OCI-M2 (cell line): ENCODE measurements at regions not wholly inside any gene's neighbourhood (a gene's known extent, or its start where the extent isn't known, plus 50 kb on each side); places are given as distances from the start of the nearest gene placed in this dataset.
"Not testable (repeated sequence)": the region's sequence is repeated elsewhere in the genome, so short reads cannot be mapped to it uniquely, and the experiment has no call there.

Experiments
- DNase-seq: peaks from one replicate; lab custom pipeline; 2025; ENCODE audit not compliant: unreplicated experiment; lab: John Stamatoyannopoulos, UW

GRCh38 chr5:124621279-124621678, 125.2 kb downstream of the ZNF608 start:
- no peak for DNase-seq

GRCh38 chr5:124620743-124621142, 125.7 kb downstream of the ZNF608 start:
- DNase-seq: no peak

GRCh38 chr5:124619121-124619520, 127.3 kb downstream of the ZNF608 start:
- no peak for DNase-seq

- no peak for DNase-seq
These were observed 128.7 kb downstream of the ZNF608 start for GRCh38 chr5:124617787-124618186.

- DNase-seq: no peak
These were observed 131.5 kb downstream of the ZNF608 start for GRCh38 chr5:124614836-124615385.

GRCh38 chr5:124614105-124614504, 132.3 kb downstream of the ZNF608 start:
- DNase-seq: no peak

- no peak for DNase-seq
These were observed 133.0 kb downstream of the ZNF608 start for GRCh38 chr5:124613273-124613953.

GRCh38 chr5:124612023-124612422, 134.4 kb downstream of the ZNF608 start:
- no peak for DNase-seq

- DNase-seq: not testable (repeated sequence)
These were observed 135.2 kb downstream of the ZNF608 start for GRCh38 chr5:124611262-124611661.

GRCh38 chr5:124609685-124610084, 136.8 kb downstream of the ZNF608 start:
- DNase-seq: not testable (repeated sequence)

GRCh38 chr5:124606543-124606942, 139.9 kb downstream of the ZNF608 start:
- no peak for DNase-seq

- DNase-seq: no peak
These were observed 140.3 kb downstream of the ZNF608 start for GRCh38 chr5:124606093-124606492.

GRCh38 chr5:124605541-124605940, 140.9 kb downstream of the ZNF608 start:
- no peak for DNase-seq

GRCh38 chr5:124604419-124604818, 142.0 kb downstream of the ZNF608 start:
- DNase-seq: no peak

- DNase-seq: no peak
These were observed 143.4 kb downstream of the ZNF608 start for GRCh38 chr5:124602925-124603650.

GRCh38 chr5:124599028-124599973, 147.1 kb downstream of the ZNF608 start:
- DNase-seq: no peak

GRCh38 chr5:124596595-124597421, 149.6 kb downstream of the ZNF608 start:
- no peak for DNase-seq

- DNase-seq: no peak
These were observed 152.5 kb downstream of the ZNF608 start for GRCh38 chr5:124593952-124594351.

GRCh38 chr5:124592891-124593290, 153.5 kb downstream of the ZNF608 start:
- no peak for DNase-seq

- no peak for DNase-seq
These were observed 154.9 kb downstream of the ZNF608 start for GRCh38 chr5:124591583-124591982.
